ENCODE measurements at regions not wholly inside any gene's neighbourhood (a gene's known extent, or its start where the extent isn't known, plus 50 kb on each side); places are given as distances from the start of the nearest gene placed in this dataset.

DNA sequence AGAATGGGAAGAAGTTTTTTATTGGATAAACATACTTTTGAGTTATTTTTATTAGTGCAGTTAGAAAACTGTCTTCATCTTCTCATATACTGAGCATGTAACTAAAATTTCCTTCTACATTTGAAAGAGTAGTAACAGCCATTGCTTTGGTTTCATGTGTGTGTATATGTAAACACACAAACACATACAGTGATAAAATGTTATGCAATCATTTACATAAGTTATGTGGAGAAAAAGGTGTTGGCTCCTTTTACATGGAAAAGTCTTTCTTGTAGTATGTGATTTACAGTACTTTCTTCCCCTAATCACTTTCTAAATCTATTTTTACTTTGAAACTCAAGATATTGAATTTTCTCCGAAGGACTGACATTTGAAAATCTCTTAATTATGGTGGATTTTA lies 194.3 kb upstream of the PACRGL start:
- H3K14ac ChIP-seq (ENCODE audit: insufficient read depth, low read length) = no peak overlapping the region
- H3K27me3 ChIP-seq (ENCODE audit: insufficient read depth, low read length) = no peaks in the 10 kb centered on the region
- no peaks in the 10 kb centered on the region for H3K9me3 Mint-ChIP-seq
- no peak overlapping the region for H3K27ac Mint-ChIP-seq
- no peak overlapping the region for H4K5ac ChIP-seq (ENCODE audit: insufficient read length, low read depth, low read length)
- no peak overlapping the region for H4K8ac ChIP-seq (replicated peaks; ENCODE audit: insufficient read length, low read depth, low read length)
- no peak overlapping the region for H3K4ac ChIP-seq (ENCODE audit: low read depth, low read length)
- no peak overlapping the region for H3K4me2 ChIP-seq (ENCODE audit: insufficient read depth, insufficient read length, low read length)
- H3K4me1 ChIP-seq (ENCODE audit: insufficient read depth, low read length) = no peaks in the 10 kb centered on the region
- H3K9me3 ChIP-seq (ENCODE audit: control insufficient read depth, low read depth, low read length) = no peaks in the 10 kb centered on the region
- H2BK5ac ChIP-seq (ENCODE audit: insufficient read length, low read length) = no peak overlapping the region
- no peak overlapping the region for H3K27ac ChIP-seq (ENCODE audit: insufficient read length, low read depth, low read length)
- TF ChIP-seq, protein P1, sequence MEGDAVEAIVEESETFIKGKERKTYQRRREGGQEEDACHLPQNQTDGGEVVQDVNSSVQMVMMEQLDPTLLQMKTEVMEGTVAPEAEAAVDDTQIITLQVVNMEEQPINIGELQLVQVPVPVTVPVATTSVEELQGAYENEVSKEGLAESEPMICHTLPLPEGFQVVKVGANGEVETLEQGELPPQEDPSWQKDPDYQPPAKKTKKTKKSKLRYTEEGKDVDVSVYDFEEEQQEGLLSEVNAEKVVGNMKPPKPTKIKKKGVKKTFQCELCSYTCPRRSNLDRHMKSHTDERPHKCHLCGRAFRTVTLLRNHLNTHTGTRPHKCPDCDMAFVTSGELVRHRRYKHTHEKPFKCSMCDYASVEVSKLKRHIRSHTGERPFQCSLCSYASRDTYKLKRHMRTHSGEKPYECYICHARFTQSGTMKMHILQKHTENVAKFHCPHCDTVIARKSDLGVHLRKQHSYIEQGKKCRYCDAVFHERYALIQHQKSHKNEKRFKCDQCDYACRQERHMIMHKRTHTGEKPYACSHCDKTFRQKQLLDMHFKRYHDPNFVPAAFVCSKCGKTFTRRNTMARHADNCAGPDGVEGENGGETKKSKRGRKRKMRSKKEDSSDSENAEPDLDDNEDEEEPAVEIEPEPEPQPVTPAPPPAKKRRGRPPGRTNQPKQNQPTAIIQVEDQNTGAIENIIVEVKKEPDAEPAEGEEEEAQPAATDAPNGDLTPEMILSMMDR (conservative IDR thresholded peaks at IDR 0.05) = no peak
- H4K91ac ChIP-seq (ENCODE audit: insufficient read length, low read depth, low read length) = no peak overlapping the region
- H3K4me1 Mint-ChIP-seq = no peaks in the 10 kb centered on the region
- H2AK5ac ChIP-seq (ENCODE audit: insufficient read length, low read length) = no peak overlapping the region
- DNase-seq = no peak
- WGBS (ENCODE audit: extremely low coverage, insufficient read length, low lambda C conversion rate) = no CpG with 5 or more reads among the region's 1 CpG
- no peak overlapping the region for H2AFZ ChIP-seq (ENCODE audit: low read length)
- no peak overlapping the region for H2BK12ac ChIP-seq (ENCODE audit: insufficient read length, low read depth, low read length)
- H3K79me1 ChIP-seq (ENCODE audit: insufficient read depth, low read depth, low read length, poor library complexity, severe bottlenecking) = no peaks in the 10 kb centered on the region
- H3K56ac ChIP-seq (ENCODE audit: insufficient read length, low read depth, low read length) = no peak overlapping the region
- no peak overlapping the region for H3K4me3 Mint-ChIP-seq
- no peak overlapping the region for H2BK120ac ChIP-seq (ENCODE audit: low read depth, low read length, poor library complexity, severe bottlenecking)
- no peak overlapping the region for H3K23ac ChIP-seq (ENCODE audit: insufficient read length, low read depth, low read length)
- H3K9ac ChIP-seq (ENCODE audit: extremely low read depth, insufficient read length, low read length) = no peak overlapping the region
- no peaks in the 10 kb centered on the region for H3K23me2 ChIP-seq (ENCODE audit: insufficient read length, low read depth, low read length, poor library complexity, severe bottlenecking)
- H3K36me3 Mint-ChIP-seq (ENCODE audit: insufficient read depth in 1 of 3, low read depth in 3 of 3) = no peaks in the 10 kb centered on the region
- no peak overlapping the region for H3K18ac ChIP-seq (ENCODE audit: insufficient read length, low read depth, low read length)
- H4K20me1 ChIP-seq (ENCODE audit: control insufficient read depth, insufficient read depth, insufficient read length) = no peaks in the 10 kb centered on the region
- H2BK20ac ChIP-seq (ENCODE audit: low read depth, low read length, poor library complexity, severe bottlenecking) = no peak overlapping the region
- no peak overlapping the region for H3T11ph ChIP-seq (ENCODE audit: low read length)
- H3K79me2 ChIP-seq (ENCODE audit: insufficient read depth, low read length) = no peaks in the 10 kb centered on the region
- H3K27me3 Mint-ChIP-seq (ENCODE audit: low read depth) = no peaks in the 10 kb centered on the region
- no peak overlapping the region for H2BK15ac ChIP-seq (ENCODE audit: low read depth, low read length)
